Gastroesophageal sphincter (tissue), 3 donors: ENCODE measurements at regions not wholly inside any gene's neighbourhood (a gene's known extent, or its start where the extent isn't known, plus 50 kb on each side); places are given as distances from the start of the nearest gene placed in this dataset.
"Not testable (repeated sequence)": the region's sequence is repeated elsewhere in the genome, so short reads cannot be mapped to it uniquely, and the experiment has no call there.

ENCODE experiments used
- POLR2A ChIP-seq, 2 donors: fragments of 450-650 bp; IDR thresholded peaks; one replicate each; pipeline ENCODE4 v1.6.1; 2017; ENCODE audit warnings: antibody characterized with exemption in 2 of 2, mild to moderate bottlenecking in 2 of 2, moderate library complexity in 1 of 2
- POLR2AphosphoS5 ChIP-seq: sonication (generic); formaldehyde crosslinking; IDR thresholded peaks from one replicate; pipeline ENCODE4 v1.6.1; 2017; ENCODE audit warnings: antibody characterized with exemption
- TF ChIP-seq, protein P1 (sequence below), 4 experiments: fragments of 200-600 bp in 2 of 4; fragments of 450-650 bp in 2 of 4; sonication (generic) in 1 of 4; IDR thresholded peaks; one replicate each; pipeline ENCODE4 v1.5.1; 2017 to 2019; ENCODE audit warnings: antibody characterized with exemption in 4 of 4, mild to moderate bottlenecking in 2 of 4, moderate library complexity in 2 of 4

DNA sequence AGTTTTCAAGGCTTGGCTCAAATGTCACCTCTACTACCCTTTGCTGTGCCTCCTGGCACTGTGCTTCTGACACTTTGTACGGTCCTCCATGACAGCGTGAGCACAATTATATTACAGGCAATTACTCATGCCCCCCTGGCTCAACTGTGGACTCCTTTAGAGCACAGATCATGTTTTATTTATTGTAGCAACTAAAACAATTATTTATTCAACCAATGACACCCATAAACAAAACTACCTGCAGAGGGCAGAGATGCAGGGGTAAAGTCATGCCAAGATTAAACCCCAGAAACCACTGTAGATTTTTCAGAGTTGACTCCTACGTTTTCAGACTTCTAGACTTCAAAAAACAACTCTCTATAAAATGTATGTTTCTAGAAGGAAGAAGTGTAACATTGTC is 72.8 kb upstream of the PLEKHM1 start:
- TF ChIP-seq, protein P1, sequence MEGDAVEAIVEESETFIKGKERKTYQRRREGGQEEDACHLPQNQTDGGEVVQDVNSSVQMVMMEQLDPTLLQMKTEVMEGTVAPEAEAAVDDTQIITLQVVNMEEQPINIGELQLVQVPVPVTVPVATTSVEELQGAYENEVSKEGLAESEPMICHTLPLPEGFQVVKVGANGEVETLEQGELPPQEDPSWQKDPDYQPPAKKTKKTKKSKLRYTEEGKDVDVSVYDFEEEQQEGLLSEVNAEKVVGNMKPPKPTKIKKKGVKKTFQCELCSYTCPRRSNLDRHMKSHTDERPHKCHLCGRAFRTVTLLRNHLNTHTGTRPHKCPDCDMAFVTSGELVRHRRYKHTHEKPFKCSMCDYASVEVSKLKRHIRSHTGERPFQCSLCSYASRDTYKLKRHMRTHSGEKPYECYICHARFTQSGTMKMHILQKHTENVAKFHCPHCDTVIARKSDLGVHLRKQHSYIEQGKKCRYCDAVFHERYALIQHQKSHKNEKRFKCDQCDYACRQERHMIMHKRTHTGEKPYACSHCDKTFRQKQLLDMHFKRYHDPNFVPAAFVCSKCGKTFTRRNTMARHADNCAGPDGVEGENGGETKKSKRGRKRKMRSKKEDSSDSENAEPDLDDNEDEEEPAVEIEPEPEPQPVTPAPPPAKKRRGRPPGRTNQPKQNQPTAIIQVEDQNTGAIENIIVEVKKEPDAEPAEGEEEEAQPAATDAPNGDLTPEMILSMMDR (IDR thresholded peaks at IDR 0.05) = not testable (repeated sequence)
- TF ChIP-seq POLR2A (IDR thresholded peaks at IDR 0.05); POLR2AphosphoS5: not testable (repeated sequence)
